SK-N-SH (cell line): ENCODE measurements at regions not wholly inside any gene's neighbourhood (a gene's known extent, or its start where the extent isn't known, plus 50 kb on each side); places are given as distances from the start of the nearest gene placed in this dataset.

Source experiments
- CTCF ChIP-seq: fragments of 200-600 bp; sonication (generic); IDR thresholded peaks from 2 replicates; pipeline ENCODE4 v1.6.1; 2017; ENCODE audit warnings: antibody characterized with exemption, mild to moderate bottlenecking, moderate library complexity
- ELF1 ChIP-seq: IDR thresholded peaks from 2 replicates; pipeline ENCODE4 v1.4.0; 2012
- EZH2phosphoT487 ChIP-seq: fragments of 200-600 bp; sonication (generic); IDR thresholded peaks from 2 replicates; pipeline ENCODE4 v1.6.1; 2017; ENCODE audit warnings: low read depth, mixed run types, mild to moderate bottlenecking, antibody characterized with exemption, moderate library complexity, borderline replicate concordance
- POLR2AphosphoS5 ChIP-seq: IDR thresholded peaks from 2 replicates; pipeline ENCODE4 v1.6.1; 2012; ENCODE audit warnings: low read depth, low read length
- REST ChIP-seq: IDR thresholded peaks from 2 replicates; pipeline ENCODE4 v1.6.1; 2012; ENCODE audit warnings: mild to moderate bottlenecking, low read depth, low read length, moderate library complexity
- SMC3 ChIP-seq: IDR thresholded peaks from 2 replicates; pipeline ENCODE4 v1.6.1; 2012; ENCODE audit warnings: low read depth, low read length, improper control_type of control experiment
- TAF1 ChIP-seq: IDR thresholded peaks from 2 replicates; pipeline ENCODE4 v1.6.1; 2012; ENCODE audit warnings: low read depth, mild to moderate bottlenecking, low read length, moderate library complexity, borderline replicate concordance
- USF2 ChIP-seq: fragments of 150-350 bp; IDR thresholded peaks from 2 replicates; pipeline ENCODE4 v1.6.1; 2017; ENCODE audit warnings: antibody characterized with exemption, low read length, low read depth, borderline replicate concordance

- TF ChIP-seq TAF1 (no peak), CTCF (no peak), EZH2phosphoT487 (no peak), SMC3 (no peak), ELF1 (no peak), POLR2AphosphoS5 (no peak), REST (no peak), USF2 (no peak)
These were observed 91.5 kb upstream of the CALN1 start for GRCh38 chr7:72503644-72504043.
